ENCODE measurements at regions not wholly inside any gene's neighbourhood (a gene's known extent, or its start where the extent isn't known, plus 50 kb on each side); places are given as distances from the start of the nearest gene placed in this dataset.

DNA sequence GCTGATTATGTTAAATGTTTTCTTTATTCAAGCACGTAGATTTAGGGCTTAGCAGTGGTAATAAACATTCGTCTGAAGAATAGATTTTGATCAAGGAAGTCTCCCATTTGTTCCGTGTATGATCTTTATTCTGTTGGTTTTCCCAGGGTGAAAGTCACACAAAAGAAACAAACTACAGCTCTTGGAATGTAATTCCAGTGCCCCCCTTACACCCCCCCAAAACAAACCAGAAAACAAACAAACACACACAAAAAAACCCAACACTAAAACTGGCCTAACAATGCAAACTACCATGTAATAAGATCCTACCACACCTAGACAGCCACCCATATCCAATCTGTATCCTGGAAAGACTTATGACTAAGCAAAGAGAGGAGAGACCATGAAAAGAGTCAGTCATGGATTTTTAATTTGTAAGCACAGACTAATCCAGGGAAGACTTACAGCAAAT, 196.2 kb upstream of the ELL2 start:
- no peak for DNase-seq

GRCh38 chr5:96157077-96157780, 195.6 kb upstream of the ELL2 start:
- DNase-seq = no peak

GRCh38 chr5:96155147-96155546, 193.5 kb upstream of the ELL2 start:
- no peak for DNase-seq

GRCh38 chr5:96151891-96152290, 190.2 kb upstream of the ELL2 start:
- no peak for DNase-seq

DNA sequence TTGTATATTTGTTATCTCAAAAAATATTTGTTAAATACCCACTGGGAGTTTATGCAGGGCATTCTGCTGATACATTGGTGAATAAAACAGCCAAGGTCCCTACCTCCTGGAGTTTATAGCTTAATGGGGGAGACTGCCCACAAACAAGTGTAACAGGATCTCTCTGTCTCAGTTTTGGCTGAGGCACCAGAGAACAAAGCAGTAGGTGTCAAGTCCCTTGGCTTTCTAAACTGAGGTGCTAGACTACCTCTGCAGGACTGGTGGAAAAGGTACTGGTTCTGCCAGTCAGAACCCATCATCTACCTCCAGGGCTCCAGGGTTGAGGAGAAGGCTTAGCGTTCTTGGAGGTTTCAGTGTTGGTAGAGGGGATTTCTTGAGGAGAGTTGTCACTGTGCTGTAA, 188.4 kb upstream of the ELL2 start:
- no peak for DNase-seq

DNA sequence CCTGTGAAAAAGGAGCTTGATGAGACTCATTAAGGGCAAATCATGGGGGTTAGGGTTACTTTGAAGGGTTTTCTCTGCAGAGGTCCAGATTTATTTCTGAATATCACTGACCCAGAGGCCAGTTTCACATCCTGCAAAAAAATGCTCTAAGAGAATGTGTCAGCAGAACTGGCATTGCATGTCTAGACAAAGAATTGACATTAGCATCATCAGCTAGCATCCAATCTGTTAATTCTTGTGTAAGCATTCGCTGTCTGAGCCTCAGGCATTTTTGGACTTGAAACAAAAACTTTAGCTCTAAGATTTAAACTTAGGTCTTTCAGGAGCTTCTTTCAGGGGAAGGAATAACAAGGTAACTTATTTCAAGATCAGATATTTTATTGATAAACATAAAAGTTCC, 187.9 kb upstream of the ELL2 start:
- DNase-seq = no peak

- no peak for DNase-seq
Measured at GRCh38 chr5:96149021-96149420, 187.4 kb upstream of the ELL2 start.

GRCh38 chr5:96148376-96148775, 186.7 kb upstream of the ELL2 start:
- no peak for DNase-seq

- DNase-seq = no peak
Measured at GRCh38 chr5:96147866-96148265, 186.2 kb upstream of the ELL2 start.

DNA sequence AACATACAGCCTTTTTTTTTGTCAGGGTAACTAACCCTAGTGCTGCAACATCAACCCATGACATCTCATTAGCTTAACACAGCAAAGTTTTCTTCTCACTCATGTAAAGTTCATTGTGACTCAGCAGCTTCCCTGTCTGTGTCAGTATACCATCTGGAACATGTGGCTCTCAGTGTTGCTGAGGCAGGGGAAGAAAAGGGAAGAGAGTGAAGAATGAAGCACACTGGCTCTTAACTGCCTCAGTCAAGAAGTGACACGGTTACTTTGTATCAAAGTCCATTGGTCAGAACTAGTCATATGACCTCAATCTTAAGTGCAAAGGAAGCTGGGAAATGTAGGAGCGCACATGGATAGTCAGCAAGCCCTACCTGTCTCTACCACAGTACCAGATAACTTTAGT, 185.0 kb upstream of the ELL2 start:
- DNase-seq = no peak

GRCh38 chr5:96144289-96144688, 182.6 kb upstream of the ELL2 start:
- DNase-seq = no peak

- no peak for DNase-seq
Measured at GRCh38 chr5:96143450-96143849, 181.8 kb upstream of the ELL2 start.

DNA sequence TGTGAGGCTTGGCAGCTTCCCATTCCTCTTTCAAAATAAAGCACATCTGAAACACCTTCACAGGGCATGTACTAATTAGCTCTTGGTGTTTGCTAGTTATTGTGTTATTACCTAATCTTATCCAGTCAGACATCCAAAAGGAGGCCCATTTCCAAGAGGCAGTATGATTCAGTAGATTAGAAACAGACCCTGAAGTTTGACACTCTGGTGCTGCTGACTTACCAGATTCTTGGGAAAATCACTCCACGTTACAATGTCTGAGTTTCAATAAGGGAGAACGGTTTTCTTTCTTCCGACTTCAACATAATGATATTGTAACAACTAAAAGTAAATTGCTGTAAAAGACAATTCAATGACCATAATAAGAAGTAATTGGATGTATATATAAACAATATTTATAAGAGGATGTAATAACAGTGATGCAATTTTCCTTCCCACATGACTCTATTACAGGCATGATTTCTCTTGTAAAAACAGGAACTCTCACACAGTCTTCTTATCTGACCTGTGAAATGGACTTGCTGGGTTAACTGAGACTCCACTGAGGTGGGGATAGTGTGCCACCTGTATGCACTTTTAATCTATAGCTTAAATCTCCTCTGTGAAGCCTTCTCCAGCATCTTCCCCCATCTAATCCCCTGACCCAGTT, 181.3 kb upstream of the ELL2 start:
- DNase-seq = no peak

DNA sequence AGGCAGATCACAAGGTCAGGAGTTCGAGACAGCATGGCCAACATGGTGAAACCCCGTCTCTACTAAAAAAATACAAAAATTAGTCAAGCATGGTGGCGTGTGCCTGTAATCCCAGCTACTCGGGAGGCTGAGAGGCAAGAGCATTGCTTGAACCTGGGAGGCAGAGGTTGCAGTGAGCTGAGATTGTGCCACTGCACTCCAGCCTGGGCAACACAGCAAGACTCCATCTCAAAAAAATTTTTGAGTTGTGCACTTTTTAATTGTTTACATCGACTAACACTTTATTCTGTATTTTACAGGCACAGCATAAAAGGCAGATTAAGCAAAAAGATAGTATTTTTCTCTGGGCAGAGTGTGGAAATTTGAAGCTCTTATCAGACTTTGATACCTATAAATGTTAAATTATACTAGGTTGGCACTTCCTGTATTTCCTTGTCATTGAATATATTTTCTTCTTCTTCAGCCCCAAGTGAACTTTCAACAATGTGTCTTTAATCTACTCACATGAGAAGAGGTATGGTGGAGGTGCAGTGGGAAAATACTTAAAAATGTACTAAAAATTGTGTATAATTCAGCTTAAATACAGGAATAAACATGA, 180.6 kb upstream of the ELL2 start:
- DNase-seq = no peak

GRCh38 chr5:96141749-96142148, 180.1 kb upstream of the ELL2 start:
- no peak for DNase-seq

DNA sequence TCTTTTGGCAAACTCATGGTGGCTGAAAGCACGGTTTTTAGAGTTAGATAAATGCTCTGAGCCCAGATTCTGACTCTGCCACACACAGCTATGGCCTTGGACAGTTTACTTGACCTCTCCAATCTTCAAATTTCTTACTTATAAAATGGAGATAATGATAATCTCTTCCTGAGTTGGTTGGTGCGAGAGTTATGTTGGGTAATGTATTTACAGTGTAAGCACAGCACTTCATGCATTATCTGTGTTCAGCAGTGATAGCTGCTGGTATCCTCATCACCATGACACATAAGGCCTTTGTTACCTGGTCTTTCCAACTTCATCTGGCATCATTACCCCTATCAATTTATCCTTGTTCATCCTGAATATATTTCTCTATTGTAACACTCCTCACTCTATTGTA, 178.8 kb upstream of the ELL2 start:
- DNase-seq = no peak

DNA sequence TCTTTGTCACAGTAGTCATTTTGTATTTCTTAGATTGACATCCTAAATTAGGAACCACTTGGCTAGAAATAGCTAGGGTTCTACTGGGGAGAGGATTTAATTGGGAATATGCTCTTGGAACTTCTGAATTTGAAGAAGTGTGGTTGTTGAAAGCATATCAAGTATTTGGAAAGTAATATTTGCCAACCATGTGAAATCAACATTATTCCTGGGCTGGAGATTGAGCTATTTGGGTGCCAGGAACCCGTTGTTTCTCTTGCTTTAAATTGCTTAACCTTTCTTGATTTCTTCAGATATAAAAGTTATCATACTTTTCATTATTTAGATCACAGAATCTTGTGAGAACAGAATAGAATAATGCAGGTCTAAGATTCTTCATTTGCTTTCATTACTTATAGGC, 178.4 kb upstream of the ELL2 start:
- no peak for DNase-seq

DNA sequence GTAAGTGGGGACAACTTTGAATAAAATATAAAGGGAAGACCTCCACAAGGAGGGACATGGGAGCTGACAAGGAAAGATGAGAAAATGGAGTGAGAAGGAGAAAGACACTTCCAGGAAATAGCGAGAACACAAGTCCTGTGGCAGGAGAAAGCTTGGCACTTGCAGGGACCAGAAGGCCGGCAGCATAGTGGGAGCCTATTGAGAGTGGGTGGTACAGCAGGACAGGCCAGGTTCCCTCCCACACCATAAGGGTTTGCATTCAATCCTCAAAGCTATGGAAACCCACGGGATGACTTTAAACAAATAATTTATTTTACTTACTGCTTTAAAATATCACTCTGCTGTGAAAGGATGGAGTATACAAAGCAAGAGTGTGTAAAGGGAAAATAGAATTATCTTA, 173.2 kb upstream of the ELL2 start:
- no peak for DNase-seq

GRCh38 chr5:96133341-96134079, 171.9 kb upstream of the ELL2 start:
- no peak for DNase-seq

GRCh38 chr5:96129276-96129675, 167.6 kb upstream of the ELL2 start:
- DNase-seq = no peak

GRCh38 chr5:96128204-96128864, 166.7 kb upstream of the ELL2 start:
- no peak for DNase-seq

DNA sequence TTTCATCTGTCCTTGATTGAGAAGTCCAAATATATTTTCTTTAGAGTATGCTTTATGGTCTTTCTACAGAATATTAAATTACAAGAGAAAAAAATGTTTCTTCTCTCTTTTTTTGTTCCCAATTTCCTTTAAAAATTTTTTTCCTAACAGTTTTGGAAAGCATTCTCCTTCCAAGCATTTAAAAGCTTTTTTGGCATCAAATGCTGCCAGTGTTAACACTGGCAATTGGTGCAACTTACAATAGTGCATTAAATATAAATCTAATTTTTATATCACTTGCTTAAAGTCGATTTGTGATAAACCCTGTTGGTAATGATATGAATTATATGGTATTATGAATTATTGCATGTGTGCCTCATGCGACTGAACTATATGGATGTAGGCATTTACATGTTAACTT, 165.9 kb upstream of the ELL2 start:
- no peak for DNase-seq

DNA sequence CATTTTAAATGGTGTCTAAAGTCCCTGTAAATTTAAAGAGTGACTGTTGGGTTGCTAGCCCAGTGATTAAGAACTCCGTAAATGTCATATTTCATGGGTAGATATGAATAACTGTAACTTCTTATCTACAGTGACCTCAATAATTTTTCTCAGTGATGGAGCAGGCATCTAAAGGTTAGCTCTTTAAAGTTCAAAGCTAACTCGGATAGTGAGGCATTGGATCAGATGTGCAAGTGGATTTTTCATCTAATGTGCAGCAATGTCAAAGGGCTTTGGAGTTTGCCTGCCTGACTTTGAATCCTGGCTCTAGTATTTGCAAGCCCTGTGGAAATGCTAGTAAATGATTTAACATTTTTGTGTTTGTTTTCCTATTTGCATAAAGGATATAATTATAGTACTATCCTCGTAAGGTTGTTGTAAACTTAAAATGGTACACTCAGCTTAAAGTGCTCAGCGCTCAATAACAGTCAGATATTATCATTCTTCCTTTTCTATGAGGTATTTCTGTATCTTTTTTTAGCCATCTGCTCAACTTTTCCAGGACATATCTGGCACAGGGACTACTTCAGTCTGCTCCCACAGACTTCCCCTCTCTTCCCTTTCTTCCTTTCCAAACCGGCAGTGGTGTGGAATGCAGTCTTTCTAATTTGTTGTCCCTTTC, 163.7 kb upstream of the ELL2 start:
- DNase-seq = no peak

Data from NCI-H748 treated with DMSO at 0.1 percent for 48 hours (cell line).